GM21360 (cell line): ENCODE measurements at regions not wholly inside any gene's neighbourhood (a gene's known extent, or its start where the extent isn't known, plus 50 kb on each side); places are given as distances from the start of the nearest gene placed in this dataset.
A peak's percentile ranks its signal among the peaks of the same experiment; 100 is the strongest.
"Not testable (repeated sequence)": the region's sequence is repeated elsewhere in the genome, so short reads cannot be mapped to it uniquely, and the experiment has no call there.

Experiments
- ATAC-seq: cut with Tn5 transposase; IDR thresholded peaks from one replicate; pipeline ENCODE4 v1.9.1; 2021; ENCODE audit warnings: mild to moderate bottlenecking, moderate library complexity; ENCODE audit not compliant: unreplicated experiment

DNA sequence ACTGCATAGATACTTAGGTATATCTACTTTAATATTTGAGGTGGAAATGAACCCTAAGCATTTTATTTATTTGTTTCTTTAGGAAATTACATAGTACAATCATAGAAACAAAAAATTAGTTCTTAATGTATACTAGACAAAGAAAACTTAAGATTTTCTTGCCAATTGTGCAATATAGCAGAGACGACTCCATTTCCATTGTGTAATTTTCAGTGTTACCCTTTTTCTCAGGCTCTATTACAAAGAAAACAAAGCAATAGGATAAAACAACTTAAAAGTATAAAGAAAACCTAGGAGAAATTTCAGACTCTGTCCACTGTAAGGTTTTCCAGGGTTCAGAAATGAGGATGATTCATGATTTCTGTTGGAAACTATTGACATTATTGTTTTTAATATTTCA lies 89.0 kb upstream of the SERTAD2 start:
- ATAC-seq = no peak

DNA sequence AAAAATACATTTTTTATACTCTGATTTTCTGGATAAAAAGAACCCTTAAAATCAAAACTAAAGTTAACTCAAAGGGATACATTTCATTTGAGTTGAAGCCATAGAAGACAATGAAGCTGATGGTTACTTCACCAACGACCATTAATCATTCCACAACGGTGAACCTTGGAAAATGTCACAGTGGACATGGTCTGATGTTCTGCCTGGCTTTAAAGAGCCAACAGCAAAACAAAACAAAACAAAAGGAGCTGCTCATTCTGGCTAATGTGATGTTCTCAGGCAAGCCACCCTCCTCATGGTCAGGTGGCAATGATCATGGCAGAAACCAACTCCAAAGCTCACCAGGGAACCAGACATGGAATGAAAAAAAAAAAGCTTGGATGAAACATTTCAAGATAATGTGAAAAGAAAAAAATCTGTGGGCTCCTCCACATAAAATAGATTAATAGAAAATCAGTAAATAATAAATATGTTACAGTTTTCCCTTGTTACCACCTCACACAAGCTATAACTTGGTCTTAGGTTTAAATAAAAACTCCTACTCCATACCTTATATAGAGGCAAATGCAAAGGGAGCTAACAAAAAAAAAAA lies 90.1 kb upstream of the SERTAD2 start:
- ATAC-seq = no peak

DNA sequence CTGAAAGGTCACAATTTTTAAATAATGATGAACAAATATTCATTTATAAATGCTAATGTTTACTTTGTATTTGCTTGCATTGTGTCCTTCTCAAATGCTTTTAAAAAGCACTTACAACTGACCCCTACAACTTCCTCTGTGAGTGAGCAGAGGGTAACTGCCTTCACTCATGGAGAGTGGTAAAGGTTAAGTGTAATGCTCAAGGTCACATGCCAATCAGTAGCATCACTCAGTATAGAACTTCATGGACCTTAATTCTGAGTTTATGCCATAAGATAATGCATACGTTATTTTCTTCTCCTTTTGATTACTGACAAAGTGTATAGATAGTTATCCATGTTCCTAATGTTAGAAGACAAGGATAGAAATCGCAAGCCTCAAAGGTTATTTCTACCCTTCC lies 91.8 kb upstream of the SERTAD2 start:
- no peak for ATAC-seq

DNA sequence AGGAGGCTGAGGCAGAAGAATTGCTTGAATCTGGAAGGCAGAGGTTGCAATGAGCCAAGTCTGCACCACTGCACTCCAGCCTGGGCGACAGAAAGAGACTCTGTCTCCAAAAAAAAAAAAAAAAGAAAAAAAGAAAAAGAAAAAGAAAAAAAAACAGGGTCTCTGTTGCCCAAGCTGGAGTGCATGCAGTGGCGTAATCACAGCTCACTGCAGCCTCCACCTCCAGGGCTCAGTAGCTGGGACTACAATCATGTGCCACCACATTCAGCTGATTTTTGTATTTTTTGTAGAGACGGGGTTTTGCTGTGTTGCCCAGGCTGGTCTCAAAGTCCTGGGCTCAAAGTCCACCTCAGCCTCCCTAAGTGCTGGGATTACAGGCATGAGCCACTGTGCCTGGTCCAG lies 94.0 kb upstream of the SERTAD2 start:
- not testable (repeated sequence) for ATAC-seq

DNA sequence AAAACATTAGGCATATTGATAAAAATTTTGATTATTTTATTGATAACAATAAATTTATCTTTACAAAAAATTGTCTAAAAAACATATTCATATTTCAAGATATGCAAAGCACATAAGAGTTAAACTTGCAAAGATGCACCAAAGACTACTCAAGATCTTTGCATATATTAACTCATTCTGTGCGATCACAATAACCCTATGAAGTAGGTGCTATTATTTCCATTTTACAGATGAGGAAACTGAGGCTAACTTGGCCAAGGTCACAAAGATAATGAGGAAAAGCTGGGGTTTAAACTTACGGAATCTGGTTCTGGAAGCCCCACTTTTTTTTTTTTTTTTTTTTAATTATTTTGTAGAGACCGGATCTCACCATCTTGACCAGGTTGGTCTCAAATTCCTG lies 94.4 kb upstream of the SERTAD2 start:
- ATAC-seq = no peak

DNA sequence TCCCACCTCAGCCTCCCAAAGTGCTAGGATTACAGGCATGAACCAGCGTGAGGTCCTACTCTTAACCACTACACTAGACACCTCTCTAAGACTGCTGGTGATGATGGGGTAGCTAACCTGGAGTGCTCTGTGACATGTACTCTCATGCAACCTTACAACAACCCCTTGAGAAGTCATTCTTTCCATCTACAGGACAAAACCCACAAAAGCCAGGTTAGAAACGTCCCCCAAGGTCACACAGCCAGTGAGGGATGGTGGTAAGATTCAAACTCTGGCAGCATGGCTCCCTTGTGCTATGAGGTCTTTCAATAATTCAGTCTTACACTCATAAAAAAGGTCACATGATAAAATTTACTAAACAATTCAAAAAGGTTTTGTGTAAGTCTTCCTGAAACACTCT lies 94.8 kb upstream of the SERTAD2 start:
- no peak for ATAC-seq

DNA sequence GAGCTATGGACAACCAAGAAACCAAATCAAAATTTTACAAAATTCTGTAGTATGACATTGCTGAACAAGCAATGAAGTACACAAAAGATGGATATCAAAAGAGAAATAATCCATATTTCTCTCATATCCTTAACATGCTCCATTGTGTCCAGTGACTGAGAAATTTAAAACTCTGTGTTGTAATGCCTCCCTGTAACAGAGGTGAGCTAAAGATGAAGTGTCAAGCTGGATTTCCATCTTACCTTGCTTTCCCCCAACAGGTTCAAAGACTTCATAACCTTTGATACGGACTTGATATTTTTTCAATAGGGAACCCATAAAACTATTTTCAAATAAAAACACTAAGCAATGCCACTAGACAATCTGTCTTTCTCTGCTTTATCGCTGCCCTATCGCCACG lies 95.7 kb upstream of the SERTAD2 start:
- ATAC-seq = no peak

DNA sequence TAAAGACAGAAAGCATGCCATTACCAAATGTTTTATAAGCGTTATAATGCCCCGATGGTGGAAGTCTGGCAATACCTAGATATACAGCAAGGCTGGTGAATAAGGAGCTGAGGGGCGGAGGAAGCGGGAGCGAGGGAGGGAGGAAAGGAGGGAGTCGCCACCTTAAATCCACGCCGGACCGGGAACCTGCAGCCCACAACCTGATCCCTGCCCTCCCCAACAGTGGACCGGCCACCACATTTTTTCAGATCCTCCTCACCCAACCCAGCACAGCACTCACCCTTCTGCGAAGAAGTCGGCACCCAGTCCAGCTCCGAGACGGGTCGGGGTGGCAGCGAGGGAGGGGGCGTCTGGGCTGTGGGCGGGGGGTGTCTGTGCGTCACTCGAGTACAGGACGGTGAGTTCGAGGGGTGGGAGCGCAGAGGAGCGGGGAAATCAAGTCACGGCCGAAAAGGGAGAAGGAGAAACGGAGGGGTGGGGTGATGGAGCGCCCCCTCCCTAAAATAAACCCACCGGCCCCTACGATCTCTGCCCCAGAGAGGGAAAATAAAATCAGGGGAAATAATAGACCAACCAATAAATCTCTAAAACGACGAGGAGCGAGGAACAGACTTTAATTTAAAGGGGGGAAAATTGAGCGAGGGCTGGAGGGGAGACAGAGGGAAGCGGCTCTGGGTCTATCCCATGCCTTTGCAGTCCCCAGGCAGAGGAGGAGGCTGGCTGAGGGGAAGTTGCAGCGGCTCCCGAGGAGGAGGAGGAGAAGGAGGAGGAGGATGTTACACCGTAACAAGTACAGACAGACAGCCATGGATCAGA lies 96.5 kb upstream of the SERTAD2 start:
- ATAC-seq = no peak

DNA sequence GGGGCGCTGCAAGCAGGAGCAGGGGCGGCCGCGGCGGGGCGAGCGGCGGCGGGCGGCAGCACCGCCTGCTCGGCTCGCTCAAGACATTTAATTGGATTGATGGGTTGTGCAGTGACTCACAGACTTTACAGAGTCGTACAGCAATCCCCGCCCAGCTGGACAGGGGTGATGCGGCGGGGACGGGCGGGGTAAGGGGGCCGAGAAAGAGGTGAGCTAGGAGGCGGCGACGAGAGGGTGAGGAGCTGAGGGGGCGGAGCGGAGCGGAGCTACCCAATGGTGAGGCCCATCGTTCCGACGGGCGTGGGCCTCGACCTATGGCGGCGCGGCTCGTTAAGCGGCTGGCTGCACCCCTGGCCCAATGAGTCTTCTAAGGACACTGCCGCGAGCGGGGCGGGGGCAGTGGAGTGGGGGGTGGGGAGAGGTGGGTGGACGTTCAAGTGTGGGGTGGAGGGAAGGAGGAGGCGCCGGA lies 97.1 kb upstream of the SERTAD2 start:
- ATAC-seq = peak; percentile 75

DNA sequence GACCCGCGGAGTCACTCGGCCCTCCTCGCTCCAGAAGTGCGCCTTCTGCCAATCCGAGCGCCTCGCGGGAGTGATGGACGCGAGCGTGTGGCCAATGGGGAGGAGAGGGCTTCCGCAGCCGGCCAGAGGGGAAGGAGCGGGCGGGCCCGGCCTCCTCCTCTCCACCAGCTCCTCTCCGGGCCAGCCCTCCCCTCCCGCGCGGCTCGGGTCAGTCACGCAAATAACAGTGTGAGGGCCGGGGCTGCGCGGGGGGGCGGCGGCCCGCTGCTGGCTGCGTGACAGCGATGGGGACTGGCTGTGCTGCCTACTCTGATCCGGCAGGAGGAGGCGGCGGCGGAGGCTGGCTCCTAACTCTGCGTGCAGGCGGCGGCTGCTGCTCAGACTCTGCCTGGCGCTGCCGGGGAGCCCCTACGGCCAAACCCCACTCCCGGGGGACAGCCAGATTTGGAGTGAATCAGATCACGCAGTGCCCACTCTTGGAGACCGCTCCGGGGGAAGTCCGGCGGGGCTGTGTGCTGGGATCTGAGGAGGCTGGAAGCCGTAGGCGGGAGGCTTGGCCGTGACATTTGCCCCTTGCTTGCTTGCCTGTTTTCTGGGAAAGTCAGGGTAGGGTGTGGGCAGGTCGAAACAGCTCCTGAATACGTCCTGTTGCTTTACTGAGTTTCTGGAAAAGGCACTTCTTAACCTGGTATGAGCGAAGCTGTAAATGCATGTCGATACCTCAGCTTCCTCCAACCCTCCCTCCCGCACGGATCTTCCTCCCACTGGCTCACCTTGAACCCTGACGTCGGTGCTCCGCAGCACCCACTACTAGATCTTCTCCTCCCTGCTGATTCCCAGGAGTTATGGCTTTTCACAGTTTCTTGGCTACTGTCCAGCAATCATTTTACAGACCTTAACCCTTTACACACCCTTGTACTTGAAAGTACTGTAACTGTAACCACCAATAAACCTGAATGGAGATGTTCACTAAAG lies 97.9 kb upstream of the SERTAD2 start:
- peak; percentile 75 for ATAC-seq

DNA sequence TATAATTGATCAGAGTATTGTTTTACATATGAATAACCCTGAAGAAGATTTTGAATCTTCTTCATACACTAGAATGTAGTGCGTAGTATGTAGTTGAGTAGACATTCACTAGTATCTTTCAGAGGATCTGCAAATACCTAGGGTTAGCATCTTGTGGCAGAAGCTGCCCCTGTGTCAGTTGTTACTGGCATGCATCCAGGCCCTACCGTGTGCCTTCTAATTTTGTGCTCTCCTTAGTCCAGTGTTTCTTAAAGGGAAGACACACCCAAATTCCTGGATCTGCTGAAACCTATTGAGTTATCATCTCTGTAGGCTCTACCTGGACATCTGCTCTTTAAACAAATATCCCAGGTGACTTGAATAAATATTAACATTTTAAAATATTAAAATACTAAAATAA lies 99.7 kb upstream of the SERTAD2 start:
- ATAC-seq = no peak

DNA sequence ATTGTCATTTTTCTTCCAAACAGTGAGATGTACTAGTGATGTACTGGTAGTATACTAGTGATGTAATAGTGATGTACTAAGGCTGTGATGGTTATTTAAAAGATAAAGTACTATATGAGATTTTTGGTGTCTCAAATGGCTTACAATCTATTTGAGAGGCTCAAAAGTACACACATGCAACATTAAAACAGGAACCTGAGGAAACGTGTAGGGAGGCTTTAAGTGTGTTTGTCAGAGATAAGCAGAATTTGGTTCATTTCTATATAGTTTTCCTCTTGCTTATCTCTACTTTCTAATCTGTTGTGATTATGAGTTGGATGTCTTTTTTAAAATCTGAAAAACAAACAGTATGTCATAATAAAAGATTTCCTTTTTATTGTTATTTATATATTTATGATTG lies 100.9 kb upstream of the SERTAD2 start:
- ATAC-seq = no peak

DNA sequence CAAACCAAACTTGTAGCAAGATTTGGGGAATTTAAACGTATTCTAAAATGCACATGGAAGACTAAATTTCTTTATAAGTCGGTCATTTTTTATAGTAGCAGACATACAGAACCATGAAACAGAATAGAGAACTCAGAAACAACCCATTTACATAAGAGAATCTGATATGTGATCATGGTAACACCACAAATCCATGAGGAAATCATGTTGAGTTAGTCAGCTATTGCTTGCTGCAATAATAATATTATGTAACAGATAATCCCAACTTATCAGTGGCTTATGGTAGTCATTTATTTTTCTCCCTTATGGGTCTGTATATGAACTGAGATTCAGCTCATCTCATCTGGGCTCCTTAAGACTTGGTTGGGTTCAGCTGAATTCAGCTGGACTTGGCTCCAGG lies 103.4 kb upstream of the SERTAD2 start:
- ATAC-seq = no peak

DNA sequence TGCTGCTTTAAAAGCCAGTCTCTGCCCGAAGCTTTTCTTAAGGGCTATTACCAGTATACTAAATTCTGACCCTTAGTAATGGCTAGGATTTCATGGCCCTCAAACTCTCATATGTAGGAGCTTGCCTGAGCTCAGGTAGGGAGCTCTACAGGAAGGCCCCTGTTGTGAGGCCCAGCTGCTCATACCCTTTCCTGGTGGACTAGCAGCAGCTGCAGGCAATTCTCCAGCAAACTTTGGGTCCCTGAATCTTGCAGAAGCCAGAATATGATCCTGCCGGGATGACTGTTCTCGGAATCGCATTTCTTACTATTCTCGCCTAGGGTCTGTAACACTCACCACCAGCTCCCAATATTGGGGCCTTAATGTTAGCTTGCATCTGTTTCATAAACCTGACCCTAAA lies 106.4 kb upstream of the SERTAD2 start:
- ATAC-seq = no peak

DNA sequence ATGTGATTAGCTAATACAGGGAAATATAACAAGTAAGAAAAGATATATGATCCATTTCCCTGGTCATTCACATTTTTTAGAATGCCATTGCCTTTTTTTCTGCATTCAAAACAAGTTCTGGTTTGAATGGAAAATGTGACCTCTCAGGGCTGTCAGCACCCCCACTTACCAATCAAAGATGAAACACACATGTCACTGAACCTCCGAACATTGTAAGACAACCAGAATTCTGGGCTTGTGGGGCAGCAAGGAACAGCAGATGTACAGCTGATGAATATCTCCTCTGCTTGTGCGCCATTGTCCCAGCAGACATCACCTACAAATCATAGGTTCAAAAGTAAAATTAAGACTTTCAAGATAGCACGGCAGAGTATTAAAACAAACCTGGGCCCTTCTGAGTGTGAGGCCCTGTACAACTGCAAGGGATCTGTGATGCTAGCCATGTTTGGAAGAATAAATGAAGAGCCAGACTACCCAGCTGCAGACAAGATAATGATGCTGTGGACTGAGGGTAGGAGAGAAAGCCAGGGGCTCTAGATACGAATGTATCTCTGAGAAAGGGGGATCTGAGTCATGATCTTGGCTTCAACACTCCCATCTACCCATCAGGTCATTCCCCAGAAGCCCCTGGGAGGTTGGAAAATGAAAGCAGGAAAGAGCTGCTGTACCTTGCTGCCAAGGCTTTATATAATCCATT lies 108.7 kb upstream of the SERTAD2 start:
- no peak for ATAC-seq

DNA sequence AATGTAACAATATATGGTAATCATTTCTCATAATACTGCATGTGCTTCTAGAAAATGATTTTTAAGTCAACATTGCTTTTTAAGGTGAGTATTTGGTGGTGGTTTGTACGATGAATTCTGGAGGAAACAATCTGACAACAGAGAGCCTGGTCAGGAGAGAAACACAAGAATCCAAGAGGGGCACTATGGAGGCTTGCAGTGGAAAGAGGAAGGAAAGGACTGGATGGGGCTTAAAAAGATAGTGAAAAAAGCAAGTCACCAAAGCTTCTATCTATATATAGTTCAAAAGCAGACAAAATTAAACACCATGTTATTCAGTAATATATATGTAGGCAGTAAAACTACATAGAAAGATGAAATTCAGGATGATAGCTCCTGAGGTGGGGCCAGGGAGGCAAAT lies 109.4 kb upstream of the SERTAD2 start:
- ATAC-seq = no peak

DNA sequence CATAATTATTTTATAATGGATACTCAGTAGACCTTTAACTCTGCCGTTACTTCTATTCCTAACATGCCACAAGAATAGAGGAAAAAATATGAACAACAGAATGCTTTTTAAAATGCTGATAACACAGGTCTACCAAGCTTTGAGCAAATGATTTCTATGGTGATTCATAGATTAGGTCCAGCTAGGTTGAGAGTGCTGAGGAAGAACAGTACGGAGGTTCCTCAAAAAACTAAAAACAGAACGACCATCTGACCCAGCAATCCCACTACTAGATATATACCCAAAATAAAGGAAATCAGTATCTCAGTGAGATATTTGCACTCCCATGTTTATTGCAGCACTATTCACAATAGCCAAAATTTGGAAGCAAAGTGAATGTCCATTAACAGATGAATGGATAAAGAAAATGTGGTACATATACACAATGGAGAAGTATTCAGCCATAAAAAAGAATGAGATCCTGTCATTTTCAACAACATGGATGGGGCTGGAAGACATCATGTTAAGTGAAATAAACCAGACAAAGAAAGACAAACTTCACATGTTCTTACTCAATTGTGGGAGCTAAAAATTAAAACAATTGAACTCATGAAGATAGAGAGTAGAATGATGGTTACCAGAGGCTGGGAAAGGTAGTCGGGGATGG lies 111.6 kb upstream of the SERTAD2 start:
- ATAC-seq = no peak

DNA sequence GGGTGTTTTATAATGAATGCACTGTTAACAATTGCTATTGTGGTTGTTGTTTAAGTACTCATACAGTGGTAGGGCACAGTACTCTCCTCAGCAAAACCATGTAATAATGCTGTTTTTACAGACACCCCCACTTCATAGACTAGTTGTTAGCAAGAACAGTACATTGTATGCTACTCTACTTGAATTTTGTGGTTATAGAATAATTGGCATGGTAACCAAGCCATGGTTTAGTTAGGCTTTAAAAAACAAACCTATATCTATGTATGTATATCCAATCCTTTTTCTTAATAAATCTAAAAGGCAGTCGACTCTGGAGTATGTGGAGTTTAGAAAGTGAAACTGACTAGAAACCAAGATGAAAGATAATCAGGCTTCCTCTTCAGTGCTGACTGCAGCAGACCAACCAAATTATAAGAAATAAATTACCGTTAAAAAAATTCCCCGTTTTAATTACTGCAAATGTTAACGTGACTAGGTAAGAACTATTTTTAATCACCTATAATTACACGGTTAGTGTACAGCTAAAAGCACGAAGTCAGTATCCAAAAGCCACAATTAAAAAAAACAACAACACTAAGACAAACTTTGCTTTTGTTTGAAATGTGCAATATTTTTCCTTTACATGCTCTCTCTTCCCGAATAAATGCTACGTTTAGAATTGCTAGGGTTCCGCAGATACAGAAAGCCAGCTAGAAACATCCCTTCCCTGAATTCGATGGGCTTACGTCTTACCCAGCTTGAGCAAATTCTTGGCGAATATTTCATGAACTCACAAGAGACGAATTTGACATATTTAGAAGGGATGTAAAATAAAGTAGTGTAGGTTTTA lies 113.3 kb upstream of the SERTAD2 start:
- ATAC-seq = no peak

DNA sequence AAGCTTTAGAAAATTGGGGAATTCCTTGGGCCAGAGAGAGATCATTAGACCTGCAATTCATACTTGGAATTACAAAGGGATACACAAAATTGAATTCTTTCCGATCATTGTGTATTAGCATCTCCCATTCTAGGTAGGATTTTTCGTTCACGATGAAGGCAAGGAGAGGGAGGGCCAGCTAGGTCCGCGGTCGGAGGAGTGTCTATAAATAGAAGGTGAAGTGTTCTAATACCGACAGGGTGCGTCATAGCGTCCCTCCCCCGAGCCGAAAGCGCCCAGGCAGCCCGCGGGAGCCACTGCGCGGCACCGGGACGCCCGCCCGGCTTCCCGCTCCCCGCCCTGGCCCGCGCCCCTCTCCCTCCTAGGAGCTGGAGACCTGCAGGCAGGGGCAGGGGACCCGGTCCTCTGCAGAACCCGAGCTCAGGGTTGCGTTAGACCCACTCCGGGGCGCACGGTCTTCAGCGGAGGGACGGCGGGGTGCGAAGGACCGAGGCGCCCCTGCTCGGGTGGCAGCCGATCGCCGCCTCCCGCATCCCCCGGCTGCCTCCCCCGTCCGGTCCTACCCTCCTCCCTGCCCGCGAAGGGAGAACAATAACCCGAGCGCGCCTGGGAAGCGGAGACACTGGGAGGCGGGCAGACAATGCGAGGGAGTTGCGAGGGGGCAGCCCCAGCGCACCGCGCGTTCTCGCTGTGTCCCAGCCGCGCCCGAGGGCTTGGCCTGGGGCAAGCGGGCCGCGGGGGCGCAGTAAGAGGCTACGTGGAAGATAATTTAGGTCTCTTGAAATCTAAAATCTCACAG lies 114.2 kb upstream of the SERTAD2 start:
- peak; percentile 82 for ATAC-seq
